H1 (cell line): ENCODE measurements at regions not wholly inside any gene's neighbourhood (a gene's known extent, or its start where the extent isn't known, plus 50 kb on each side); places are given as distances from the start of the nearest gene placed in this dataset.

Experiments
- CTCF ChIP-seq, 3 experiments: IDR thresholded peaks; 1 replicate in 2 of 3; 2 replicates in 1 of 3; pipeline versions ENCODE4 v1.5.1 to v1.6.1; 2011; ENCODE audit warnings: low read length in 3 of 3, mild to moderate bottlenecking in 3 of 3, inconsistent platforms in 2 of 3, low read depth in 1 of 3, moderate library complexity in 1 of 3; ENCODE audit not compliant: insufficient read depth in 1 of 3; ENCODE audit errors: control extremely low read depth in 1 of 3
- EP300 ChIP-seq, 2 experiments: IDR thresholded peaks; 1 replicate in 1 of 2; 2 replicates in 1 of 2; pipeline ENCODE4 v1.6.1; 2011 to 2012; ENCODE audit warnings: low read depth in 2 of 2, low read length in 2 of 2, mild to moderate bottlenecking in 2 of 2, borderline replicate concordance in 1 of 2, inconsistent platforms in 1 of 2, moderate library complexity in 1 of 2
- JUND ChIP-seq: IDR thresholded peaks from 2 replicates; pipeline ENCODE4 v1.6.1; 2011; ENCODE audit warnings: mild to moderate bottlenecking, improper control_type of control experiment, low read length
- POLR2AphosphoS5 ChIP-seq: IDR thresholded peaks from 2 replicates; pipeline ENCODE4 v1.6.1; 2011; ENCODE audit warnings: low read depth, low read length
- SIN3A ChIP-seq, 2 experiments: IDR thresholded peaks in 1 of 2; conservative IDR thresholded peaks in 1 of 2; 2 replicates each; pipeline ENCODE4 v1.6.1; 2011 to 2012; ENCODE audit warnings: low read length in 2 of 2, improper control_type of control experiment in 1 of 2, low read depth in 1 of 2, mild to moderate bottlenecking in 1 of 2
- SRF ChIP-seq: IDR thresholded peaks from 2 replicates; pipeline ENCODE4 v1.6.1; 2011; ENCODE audit warnings: mild to moderate bottlenecking, low read depth, low read length, moderate library complexity

DNA sequence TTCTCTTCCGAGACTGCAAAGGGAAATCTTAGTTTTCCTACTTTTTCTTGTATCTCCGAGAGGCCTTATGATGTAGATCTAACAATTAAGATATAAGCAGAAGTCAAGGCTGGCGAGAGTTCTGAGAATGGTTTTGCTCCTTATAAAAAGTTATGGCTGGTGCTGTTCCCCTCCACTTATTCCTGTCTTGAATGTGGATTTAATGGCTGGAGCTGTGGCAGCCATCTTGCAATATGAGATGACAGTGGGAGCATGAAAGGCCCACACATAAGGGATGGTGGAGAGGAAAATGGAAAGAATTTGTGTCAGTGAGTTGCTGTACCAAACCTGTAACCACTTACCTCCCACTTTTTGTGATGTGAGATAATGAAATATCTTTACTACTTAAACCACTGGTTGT lies 124.6 kb upstream of the SLC22A23 start:
- TF ChIP-seq JUND (no peak), SIN3A (conservative IDR thresholded peaks at IDR 0.05 in 1 of 2, IDR thresholded peaks at IDR 0.05 in 1 of 2; ENCODE audit: low read depth in 1 of 2, low read length in 2 of 2) (no peak), POLR2AphosphoS5 (no peak), CTCF (IDR thresholded peaks at IDR 0.05; ENCODE audit: control extremely low read depth in 1 of 3, insufficient read depth in 1 of 3, low read depth in 1 of 3, low read length in 3 of 3) (no peak), SRF (no peak), EP300 (IDR thresholded peaks at IDR 0.05; ENCODE audit: borderline replicate concordance in 1 of 2, low read depth in 2 of 2, low read length in 2 of 2) (no peak)
